ENCODE measurements at regions not wholly inside any gene's neighbourhood (a gene's known extent, or its start where the extent isn't known, plus 50 kb on each side); places are given as distances from the start of the nearest gene placed in this dataset.

DNA sequence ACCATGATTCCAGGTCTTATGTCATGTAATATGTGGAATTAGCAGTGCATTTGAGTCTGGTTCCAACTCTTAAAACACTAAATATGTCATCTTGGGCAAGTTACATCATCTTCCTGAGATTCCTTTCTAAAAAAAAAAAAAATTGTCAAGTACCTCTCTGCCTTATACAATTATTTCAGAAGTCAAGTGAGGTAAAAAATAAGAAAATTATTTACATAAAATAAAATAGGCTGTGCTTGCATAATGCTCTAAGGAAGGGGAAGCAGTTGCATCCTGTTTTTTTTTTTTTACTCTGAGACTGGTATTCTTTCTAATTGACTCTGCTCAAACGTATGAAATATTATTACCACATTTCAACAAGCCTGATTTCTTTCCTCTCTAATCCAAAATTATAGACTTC is 55.1 kb upstream of the SEMA3A start:
- H3K9me2 ChIP-seq (replicated peaks; ENCODE audit: insufficient read depth, low read length): no peaks in the 10 kb centered on the region
- H3K36me3 ChIP-seq (replicated peaks; ENCODE audit: insufficient read depth, low read length): no peaks in the 10 kb centered on the region
- H3F3A ChIP-seq (ENCODE audit: insufficient read depth, low read length): no peaks in the 10 kb centered on the region
- no peak overlapping the region for H3K9ac ChIP-seq (ENCODE audit: low read length)
- no peaks in the 10 kb centered on the region for H4K20me1 ChIP-seq (ENCODE audit: insufficient read depth, low read length)
- no peak overlapping the region for H3K4me3 ChIP-seq (ENCODE audit: low read length)
- DNase-seq: no peak
- no peak overlapping the region for H3K4me2 ChIP-seq (ENCODE audit: low read depth, low read length)
- H3K4me1 ChIP-seq (ENCODE audit: low read length): no peaks in the 10 kb centered on the region; the same call in 1 of the 2 replicates
- no peaks in the 10 kb centered on the region for H3K9me3 ChIP-seq (replicated peaks; ENCODE audit: insufficient read depth, low read length)
- no peaks in the 10 kb centered on the region for H3K79me2 ChIP-seq (ENCODE audit: low read length)
- TF ChIP-seq EZH2 (optimal IDR thresholded peaks at IDR 0.05; ENCODE audit: low read depth, low read length): no peak
- H3K27ac ChIP-seq (ENCODE audit: low read length): no peak overlapping the region
- no peaks in the 10 kb centered on the region for H3K27me3 ChIP-seq (replicated peaks; ENCODE audit: insufficient read depth, low read length)
- no peak overlapping the region for H2AFZ ChIP-seq (ENCODE audit: low read length)

DNA sequence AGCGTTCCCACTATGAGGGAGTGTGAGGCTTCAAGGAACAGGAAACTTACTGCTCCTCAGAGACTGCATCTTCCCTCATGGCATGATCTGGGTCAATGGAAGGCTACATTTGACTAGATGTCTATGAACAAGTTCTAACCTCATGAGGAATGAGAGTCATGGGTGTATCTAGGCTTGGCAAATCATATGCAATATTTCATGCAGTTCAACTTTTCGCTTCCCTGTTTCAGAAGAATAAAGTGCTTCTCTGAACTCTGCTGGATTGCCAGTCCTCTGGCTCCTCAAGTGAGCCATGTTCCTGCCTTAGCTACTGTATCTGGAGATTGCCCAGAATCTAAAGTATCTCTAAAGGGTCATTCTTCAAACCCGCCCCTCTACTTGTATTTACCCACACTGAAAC is 54.3 kb upstream of the SEMA3A start:
- no peak for DNase-seq
- Histone ChIP-seq H3K4me2 (ENCODE audit: low read depth, low read length) (no peak overlapping the region), H4K20me1 (ENCODE audit: insufficient read depth, low read length) (no peaks in the 10 kb centered on the region), H3K79me2 (ENCODE audit: low read length) (no peaks in the 10 kb centered on the region), H3K4me3 (ENCODE audit: low read length) (no peak overlapping the region), H3K36me3 (replicated peaks; ENCODE audit: insufficient read depth, low read length) (no peaks in the 10 kb centered on the region), H3K27me3 (replicated peaks; ENCODE audit: insufficient read depth, low read length) (no peaks in the 10 kb centered on the region), H3K9ac (ENCODE audit: low read length) (no peak overlapping the region), H2AFZ (ENCODE audit: low read length) (no peak overlapping the region), H3K4me1 (ENCODE audit: low read length) (no peaks in the 10 kb centered on the region; the same call in 1 of the 2 replicates), H3K9me2 (replicated peaks; ENCODE audit: insufficient read depth, low read length) (no peaks in the 10 kb centered on the region), H3K27ac (ENCODE audit: low read length) (no peak overlapping the region), H3F3A (ENCODE audit: insufficient read depth, low read length) (no peaks in the 10 kb centered on the region), H3K9me3 (replicated peaks; ENCODE audit: insufficient read depth, low read length) (no peaks in the 10 kb centered on the region)
- TF ChIP-seq CTCF (IDR thresholded peaks at IDR 0.05; ENCODE audit: low read length) (no peak), EZH2phosphoT487 (IDR thresholded peaks at IDR 0.05; ENCODE audit: low read length) (no peak), EZH2 (optimal IDR thresholded peaks at IDR 0.05; ENCODE audit: low read depth, low read length) (no peak)

DNA sequence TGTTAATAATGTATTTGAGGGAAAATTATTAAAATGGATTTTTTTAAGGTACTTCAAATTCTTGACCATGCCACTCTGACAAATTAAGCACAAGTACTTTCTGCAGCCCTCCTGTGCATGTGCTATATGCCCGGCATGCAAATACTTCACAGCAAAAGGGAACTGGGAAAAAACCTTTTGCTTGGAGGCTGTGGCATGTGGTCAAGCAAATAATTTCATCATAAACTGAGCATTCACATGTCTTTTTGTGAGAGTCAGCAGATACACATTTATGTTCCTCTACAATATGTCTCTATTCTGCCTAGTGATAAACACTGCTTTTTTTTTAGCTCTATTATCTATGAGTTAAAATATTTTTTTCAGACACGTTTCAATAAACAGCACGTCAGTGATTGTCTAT is 53.7 kb upstream of the SEMA3A start:
- Histone ChIP-seq H4K20me1 (ENCODE audit: insufficient read depth, low read length) (no peaks in the 10 kb centered on the region), H3K4me2 (ENCODE audit: low read depth, low read length) (no peak overlapping the region), H2AFZ (ENCODE audit: low read length) (no peak overlapping the region), H3K27me3 (replicated peaks; ENCODE audit: insufficient read depth, low read length) (no peaks in the 10 kb centered on the region), H3K79me2 (ENCODE audit: low read length) (no peaks in the 10 kb centered on the region), H3K9me2 (replicated peaks; ENCODE audit: insufficient read depth, low read length) (no peaks in the 10 kb centered on the region), H3K4me3 (ENCODE audit: low read length) (no peak overlapping the region), H3F3A (ENCODE audit: insufficient read depth, low read length) (no peaks in the 10 kb centered on the region), H3K9ac (ENCODE audit: low read length) (no peak overlapping the region), H3K27ac (ENCODE audit: low read length) (no peak overlapping the region), H3K9me3 (replicated peaks; ENCODE audit: insufficient read depth, low read length) (no peaks in the 10 kb centered on the region), H3K36me3 (replicated peaks; ENCODE audit: insufficient read depth, low read length) (no peaks in the 10 kb centered on the region), H3K4me1 (ENCODE audit: low read length) (no peaks in the 10 kb centered on the region)
- DNase-seq: no peak
- TF ChIP-seq EZH2phosphoT487 (IDR thresholded peaks at IDR 0.05; ENCODE audit: low read length) (no peak), EZH2 (optimal IDR thresholded peaks at IDR 0.05; ENCODE audit: low read depth, low read length) (no peak), CTCF (IDR thresholded peaks at IDR 0.05; ENCODE audit: low read length) (no peak)

- H3F3A ChIP-seq (ENCODE audit: insufficient read depth, low read length): no peaks in the 10 kb centered on the region
- H3K27me3 ChIP-seq (replicated peaks; ENCODE audit: insufficient read depth, low read length): no peaks in the 10 kb centered on the region
- no peak overlapping the region for H3K9ac ChIP-seq (ENCODE audit: low read length)
- no peaks in the 10 kb centered on the region for H3K36me3 ChIP-seq (replicated peaks; ENCODE audit: insufficient read depth, low read length)
- H2AFZ ChIP-seq (ENCODE audit: low read length): no peak overlapping the region
- no peak overlapping the region for H3K27ac ChIP-seq (ENCODE audit: low read length)
- no peaks in the 10 kb centered on the region for H3K9me3 ChIP-seq (replicated peaks; ENCODE audit: insufficient read depth, low read length)
- H3K4me2 ChIP-seq (ENCODE audit: low read depth, low read length): no peak overlapping the region
- H3K9me2 ChIP-seq (replicated peaks; ENCODE audit: insufficient read depth, low read length): no peaks in the 10 kb centered on the region
- no peaks in the 10 kb centered on the region for H3K79me2 ChIP-seq (ENCODE audit: low read length)
- no peaks in the 10 kb centered on the region for H3K4me1 ChIP-seq (ENCODE audit: low read length)
- no peaks in the 10 kb centered on the region for H4K20me1 ChIP-seq (ENCODE audit: insufficient read depth, low read length)
- no peak for DNase-seq
- no peak overlapping the region for H3K4me3 ChIP-seq (ENCODE audit: low read length)
- no peak for TF ChIP-seq CTCF (IDR thresholded peaks at IDR 0.05; ENCODE audit: low read length)
- no peak for TF ChIP-seq EZH2phosphoT487 (IDR thresholded peaks at IDR 0.05; ENCODE audit: low read length)
- no peak for TF ChIP-seq EZH2 (optimal IDR thresholded peaks at IDR 0.05; ENCODE audit: low read depth, low read length)
Measured at GRCh38 chr7:84247591-84247990, 53.0 kb upstream of the SEMA3A start.

Data from MM.1S (cell line).